ENCODE measurements at regions not wholly inside any gene's neighbourhood (a gene's known extent, or its start where the extent isn't known, plus 50 kb on each side); places are given as distances from the start of the nearest gene placed in this dataset.

DNA sequence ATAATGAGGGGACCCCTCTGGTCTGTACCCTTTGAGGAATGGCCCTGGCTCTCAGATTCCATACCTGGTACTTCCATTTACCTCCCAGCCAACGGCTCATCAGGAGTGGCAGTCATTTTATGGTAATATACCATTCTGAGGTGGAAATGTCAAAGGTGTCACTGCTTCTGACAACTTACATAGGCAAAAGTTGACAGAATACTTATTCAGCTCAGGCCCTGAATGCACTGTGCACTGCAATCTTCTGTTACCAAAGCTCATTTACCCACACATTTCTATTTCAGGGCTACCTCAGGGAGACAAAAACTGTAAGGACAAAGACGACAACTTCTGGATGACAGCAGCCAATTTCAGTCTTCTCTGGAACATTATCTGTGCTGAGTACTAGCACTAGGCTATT, 212.2 kb upstream of the TMEM260 start:
- Histone ChIP-seq H3K27me3 (no peaks in the 10 kb centered on the region), H3K9me3 (peaks cover 0 to 9% of the 10 kb centered on the region in 2 donors), H3K27ac (no peak overlapping the region), H3K4me3 (no peak overlapping the region), H3K36me3 (no peaks in the 10 kb centered on the region), H3K4me1 (no peaks in the 10 kb centered on the region)
- intact Hi-C loops (cut with DNase I), result no loop called here
- TF ChIP-seq CTCF (IDR thresholded peaks at IDR 0.05), result no peak
- no peak for DNase-seq (ENCODE audit: low spot score in 2 of 2)

- Histone ChIP-seq H3K4me1 (no peaks in the 10 kb centered on the region), H3K27me3 (no peaks in the 10 kb centered on the region), H3K27ac (no peak overlapping the region), H3K4me3 (no peak overlapping the region), H3K9me3 (peaks cover 0 to 11% of the 10 kb centered on the region in 2 donors), H3K36me3 (no peaks in the 10 kb centered on the region)
- intact Hi-C loops (cut with DNase I), result no loop called here
- no peak for TF ChIP-seq CTCF (IDR thresholded peaks at IDR 0.05)
- no peak for DNase-seq (ENCODE audit: low spot score in 2 of 2)
These were observed 207.9 kb upstream of the TMEM260 start for GRCh38 chr14:56371737-56372136.

DNA sequence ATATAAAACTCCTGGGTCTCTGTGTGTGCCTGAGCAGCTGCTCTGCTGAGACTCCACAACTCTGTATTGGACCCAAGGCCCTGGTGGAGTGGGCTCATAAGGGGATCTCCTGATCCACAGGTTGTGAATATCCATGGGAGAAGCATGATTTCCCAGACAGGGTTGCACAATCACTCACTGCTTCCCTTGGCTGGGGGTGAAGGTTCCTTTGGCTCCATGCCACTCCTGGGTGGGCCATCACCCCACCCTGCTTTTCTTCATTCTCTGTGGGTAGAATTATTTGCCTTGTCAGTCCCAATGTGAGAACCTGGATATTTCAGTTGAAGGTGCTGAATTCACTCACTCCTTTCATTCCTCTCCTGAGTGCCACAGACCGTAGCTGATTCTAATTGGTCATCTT, 205.2 kb upstream of the TMEM260 start:
- Histone ChIP-seq H3K27ac (no peak overlapping the region), H3K4me1 (peaks cover 3 to 14% of the 10 kb centered on the region in 2 donors), H3K4me3 (no peak overlapping the region), H3K27me3 (no peaks in the 10 kb centered on the region), H3K36me3 (no peaks in the 10 kb centered on the region), H3K9me3 (peaks cover 0 to 11% of the 10 kb centered on the region in 2 donors)
- intact Hi-C loops (cut with DNase I), result no loop called here
- TF ChIP-seq CTCF (IDR thresholded peaks at IDR 0.05), result no peak
- DNase-seq (ENCODE audit: low spot score in 2 of 2), result no peak

DNA sequence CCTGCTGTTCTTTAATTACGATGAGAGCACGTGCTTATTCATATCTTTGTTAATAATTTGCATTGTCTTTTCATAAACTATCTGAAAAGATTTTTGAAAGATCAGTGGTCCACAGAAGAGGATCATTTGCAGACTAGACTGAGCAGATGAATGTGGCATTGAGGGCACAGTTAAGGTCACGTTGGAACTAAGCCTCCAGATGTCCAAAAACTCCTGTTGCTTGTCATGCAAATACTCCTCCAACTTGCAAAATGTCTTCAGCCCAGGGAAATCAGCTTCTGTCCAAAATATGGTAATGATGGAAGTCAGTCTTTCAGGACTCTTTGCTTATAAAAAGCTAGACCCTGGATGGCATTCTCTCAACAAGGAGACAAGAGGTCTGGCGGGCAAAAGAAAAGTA, 201.6 kb upstream of the TMEM260 start:
- Histone ChIP-seq H3K27me3 (no peaks in the 10 kb centered on the region), H3K4me1 (peaks cover 5 to 23% of the 10 kb centered on the region in 2 donors), H3K4me3 (peak overlapping the region in 1 of 2 donors; percentile 30), H3K27ac (peak overlapping the region; percentile 76 to 85), H3K9me3 (peaks cover 0 to 1% of the 10 kb centered on the region in 2 donors), H3K36me3 (no peaks in the 10 kb centered on the region)
- intact Hi-C loops (cut with DNase I), result loop anchor here (2.0 kb wide), 1 partner anchor 35 kb away; no protein-coding TSS in a partner anchor
- no peak for DNase-seq (ENCODE audit: low spot score in 2 of 2)
- no peak for TF ChIP-seq CTCF (IDR thresholded peaks at IDR 0.05)

DNA sequence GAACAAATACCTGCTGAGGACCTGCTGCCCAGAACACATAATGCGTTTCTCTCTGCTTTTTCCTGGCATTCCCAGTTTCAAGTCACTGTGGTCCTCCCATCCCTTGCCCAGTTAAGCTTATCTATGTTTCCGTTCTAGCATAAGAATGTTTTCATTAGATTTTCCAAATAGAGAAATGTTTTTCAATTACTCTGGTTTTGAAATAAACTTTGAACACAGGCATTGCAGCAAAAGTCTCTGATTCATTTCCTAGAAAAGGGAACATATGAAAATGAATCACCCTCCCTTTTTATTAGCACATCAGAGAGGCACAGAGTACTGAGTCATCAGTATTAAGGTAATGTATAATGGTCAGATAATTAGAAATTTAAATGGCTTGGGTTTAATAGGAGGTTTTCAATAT, 201.1 kb upstream of the TMEM260 start:
- intact Hi-C loops (cut with DNase I), result loop anchor here (2.0 kb wide), 1 partner anchor 36 kb away; no protein-coding TSS in a partner anchor
- Histone ChIP-seq H3K27me3 (no peaks in the 10 kb centered on the region), H3K4me1 (peaks cover 5 to 23% of the 10 kb centered on the region in 2 donors), H3K4me3 (peak overlapping the region in 1 of 2 donors; percentile 30), H3K9me3 (peaks cover 0 to 6% of the 10 kb centered on the region in 2 donors), H3K36me3 (no peaks in the 10 kb centered on the region), H3K27ac (peak overlapping the region; percentile 76 to 85)
- DNase-seq (ENCODE audit: low spot score in 2 of 2), result peak in 1 of 2 donors; percentile 74
- TF ChIP-seq CTCF (IDR thresholded peaks at IDR 0.05), result no peak

GRCh38 chr14:56379956-56380355, 199.6 kb upstream of the TMEM260 start:
- H3K4me3 ChIP-seq, result no peak overlapping the region
- intact Hi-C loops (cut with DNase I), result loop anchor here (2.0 kb wide), 1 partner anchor 37 kb away; no protein-coding TSS in a partner anchor
- no peak for DNase-seq (ENCODE audit: low spot score in 2 of 2)
- H3K27me3 ChIP-seq, result no peaks in the 10 kb centered on the region
- peaks cover 5 to 23% of the 10 kb centered on the region in 2 donors for H3K4me1 ChIP-seq
- H3K9me3 ChIP-seq, result peaks cover 0 to 10% of the 10 kb centered on the region in 2 donors
- H3K27ac ChIP-seq, result peak overlapping the region; percentile 62 to 85
- no peak for TF ChIP-seq CTCF (IDR thresholded peaks at IDR 0.05)
- H3K36me3 ChIP-seq, result no peaks in the 10 kb centered on the region
